Esophagus squamous epithelium (tissue), 5 donors: ENCODE measurements at regions not wholly inside any gene's neighbourhood (a gene's known extent, or its start where the extent isn't known, plus 50 kb on each side); places are given as distances from the start of the nearest gene placed in this dataset.

Experiments
- DNase-seq: peaks from one replicate; lab custom pipeline; 2025; lab: John Stamatoyannopoulos, UW
- H3K27ac ChIP-seq, 4 donors: fragments of 200-600 bp; sonication (generic); one replicate each; pipeline ENCODE4 v1.5.1; 2016 to 2019; ENCODE audit warnings: mild to moderate bottlenecking in 1 of 4
- H3K27me3 ChIP-seq, 4 donors: fragments of 200-600 bp; sonication (generic); 1 replicate in 3 of 4; 2 replicates in 1 of 4; pipeline versions ENCODE4 v1.5.1 to v1.6.0; 2017 to 2021; ENCODE audit warnings: antibody characterized with exemption in 1 of 4
- H3K36me3 ChIP-seq, 3 donors: fragments of 200-600 bp; sonication (generic); one replicate each; pipeline ENCODE4 v1.5.1; 2016 to 2019
- H3K4me1 ChIP-seq, 3 donors: fragments of 200-600 bp; sonication (generic); one replicate each; pipeline ENCODE4 v1.5.1; 2017 to 2019
- H3K4me3 ChIP-seq, 4 donors: fragments of 200-600 bp; sonication (generic); 1 replicate in 3 of 4; 2 replicates in 1 of 4; pipeline ENCODE4 v1.5.1; 2016 to 2019; ENCODE audit warnings: mild to moderate bottlenecking in 2 of 4, moderate library complexity in 1 of 4
- H3K9me3 ChIP-seq, 3 donors: fragments of 200-600 bp; sonication (generic); one replicate each; pipeline ENCODE4 v1.5.1; 2016 to 2019
- CTCF ChIP-seq, 6 experiments: fragments of 450-650 bp in 4 of 6; fragments of 200-600 bp in 2 of 6; sonication (generic) in 2 of 6; IDR thresholded peaks; one replicate each; pipeline ENCODE4 v1.5.1; 2016 to 2019; ENCODE audit warnings: antibody characterized with exemption in 6 of 6, mild to moderate bottlenecking in 4 of 6, moderate library complexity in 4 of 6
- POLR2A ChIP-seq, 4 donors: fragments of 450-650 bp; IDR thresholded peaks; one replicate each; pipeline ENCODE4 v1.6.1; 2017; ENCODE audit warnings: antibody characterized with exemption in 4 of 4, mild to moderate bottlenecking in 4 of 4, moderate library complexity in 3 of 4
- WGBS, 2 donors: methylation state at CpG; one replicate each; pipeline ENCODE4 v1.1.5; 2018; 5-methylcytosine and 5-hydroxymethylcytosine counted together
- intact Hi-C: fragments of 100-400 bp; cut with DNase I; formaldehyde crosslinking; loops from one replicate; pipeline ENCODE4 v1.15.0; 2022
- donor health status: DM: yes; HTN: yes; CAD: no.

- TF ChIP-seq POLR2A (IDR thresholded peaks at IDR 0.05) (no peak), CTCF (IDR thresholded peaks at IDR 0.05) (no peak)
- Histone ChIP-seq H3K4me3 (no peak overlapping the region), H3K36me3 (no peaks in the 10 kb centered on the region), H3K9me3 (no peaks in the 10 kb centered on the region), H3K27me3 (no peaks in the 10 kb centered on the region), H3K4me1 (no peaks in the 10 kb centered on the region), H3K27ac (no peak overlapping the region)
- DNase-seq = no peak
- intact Hi-C loops = no loop called here
These were observed 543.6 kb upstream of the CFAP20DC start for GRCh38 chr3:59593380-59593779.

GRCh38 chr3:59580996-59581395, 531.2 kb upstream of the CFAP20DC start:
- Histone ChIP-seq H3K27ac (no peak overlapping the region), H3K27me3 (no peaks in the 10 kb centered on the region), H3K9me3 (peaks cover 0 to under 1% (median 0%) of the 10 kb centered on the region in 3 donors), H3K4me3 (no peak overlapping the region), H3K4me1 (peaks cover 0 to 14% (median 0%) of the 10 kb centered on the region in 3 donors), H3K36me3 (no peaks in the 10 kb centered on the region)
- TF ChIP-seq CTCF (IDR thresholded peaks at IDR 0.05) (no peak), POLR2A (IDR thresholded peaks at IDR 0.05) (no peak)
- 29 to 38% methylated on average over 2 of the region's 2 CpGs for WGBS, 2 donors
- intact Hi-C loops = no loop called here
- no peak for DNase-seq

- WGBS, 2 donors = 67 to 80% methylated on average over 3 of the region's 3 CpGs
- no peak for DNase-seq
- no peaks in the 10 kb centered on the region for H3K36me3 ChIP-seq
- peaks cover 0 to 16% (median 0%) of the 10 kb centered on the region in 3 donors for H3K4me1 ChIP-seq
- H3K9me3 ChIP-seq = no peaks in the 10 kb centered on the region
- intact Hi-C loops = no loop called here
- no peak overlapping the region for H3K27ac ChIP-seq
- TF ChIP-seq CTCF (IDR thresholded peaks at IDR 0.05) (no peak), POLR2A (IDR thresholded peaks at IDR 0.05) (no peak)
- H3K4me3 ChIP-seq = no peak overlapping the region
- no peaks in the 10 kb centered on the region for H3K27me3 ChIP-seq
These were observed 530.7 kb upstream of the CFAP20DC start for GRCh38 chr3:59580499-59580898.

GRCh38 chr3:59578129-59578528, 528.3 kb upstream of the CFAP20DC start:
- no peaks in the 10 kb centered on the region for H3K9me3 ChIP-seq
- no peak overlapping the region for H3K27ac ChIP-seq
- H3K27me3 ChIP-seq = no peaks in the 10 kb centered on the region
- WGBS, 2 donors = 36 to 75% methylated on average over 1 of the region's 1 CpG
- no peak for TF ChIP-seq POLR2A (IDR thresholded peaks at IDR 0.05)
- TF ChIP-seq CTCF (IDR thresholded peaks at IDR 0.05) = no peak
- no peak for DNase-seq
- H3K4me3 ChIP-seq = no peak overlapping the region
- H3K4me1 ChIP-seq = peaks cover 0 to 29% (median 0%) of the 10 kb centered on the region in 3 donors
- intact Hi-C loops = loop anchor here (5.0 to 10.0 kb wide), 2 partner anchors 229 to 277 kb away; no protein-coding TSS in a partner anchor
- no peaks in the 10 kb centered on the region for H3K36me3 ChIP-seq

- Histone ChIP-seq H3K9me3 (no peaks in the 10 kb centered on the region), H3K4me1 (peaks cover 0 to 29% (median 0%) of the 10 kb centered on the region in 3 donors), H3K4me3 (no peak overlapping the region), H3K27me3 (no peaks in the 10 kb centered on the region), H3K36me3 (no peaks in the 10 kb centered on the region), H3K27ac (no peak overlapping the region)
- TF ChIP-seq POLR2A (IDR thresholded peaks at IDR 0.05) (no peak), CTCF (IDR thresholded peaks at IDR 0.05) (no peak)
- 64 to 73% methylated on average over 3 of the region's 3 CpGs for WGBS, 2 donors
- no peak for DNase-seq
- intact Hi-C loops = loop anchor here (5.0 to 10.0 kb wide), 2 partner anchors 231 to 278 kb away; no protein-coding TSS in a partner anchor
These were observed 526.8 kb upstream of the CFAP20DC start for GRCh38 chr3:59576606-59577005.
